ENCODE measurements at regions not wholly inside any gene's neighbourhood (a gene's known extent, or its start where the extent isn't known, plus 50 kb on each side); places are given as distances from the start of the nearest gene placed in this dataset.

DNA sequence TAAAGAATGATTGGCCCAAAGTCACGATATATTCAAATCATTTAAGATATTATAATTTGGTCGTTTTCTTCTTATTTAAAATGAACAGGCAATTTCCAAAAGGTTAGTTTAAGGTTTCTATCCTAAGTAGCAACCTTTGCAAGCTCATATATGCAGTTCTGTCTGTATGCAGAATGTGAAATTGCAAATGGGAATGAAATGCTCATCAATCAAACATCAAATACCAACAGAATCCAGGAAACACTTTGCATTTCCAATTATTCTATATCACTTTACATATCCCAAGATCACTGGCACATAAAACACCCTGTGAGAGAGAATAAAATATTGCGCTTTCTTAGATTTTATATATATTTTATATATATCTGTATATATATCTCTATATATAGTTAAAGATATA, 237.3 kb downstream of the NRIP1 start:
- TF ChIP-seq, protein P1, sequence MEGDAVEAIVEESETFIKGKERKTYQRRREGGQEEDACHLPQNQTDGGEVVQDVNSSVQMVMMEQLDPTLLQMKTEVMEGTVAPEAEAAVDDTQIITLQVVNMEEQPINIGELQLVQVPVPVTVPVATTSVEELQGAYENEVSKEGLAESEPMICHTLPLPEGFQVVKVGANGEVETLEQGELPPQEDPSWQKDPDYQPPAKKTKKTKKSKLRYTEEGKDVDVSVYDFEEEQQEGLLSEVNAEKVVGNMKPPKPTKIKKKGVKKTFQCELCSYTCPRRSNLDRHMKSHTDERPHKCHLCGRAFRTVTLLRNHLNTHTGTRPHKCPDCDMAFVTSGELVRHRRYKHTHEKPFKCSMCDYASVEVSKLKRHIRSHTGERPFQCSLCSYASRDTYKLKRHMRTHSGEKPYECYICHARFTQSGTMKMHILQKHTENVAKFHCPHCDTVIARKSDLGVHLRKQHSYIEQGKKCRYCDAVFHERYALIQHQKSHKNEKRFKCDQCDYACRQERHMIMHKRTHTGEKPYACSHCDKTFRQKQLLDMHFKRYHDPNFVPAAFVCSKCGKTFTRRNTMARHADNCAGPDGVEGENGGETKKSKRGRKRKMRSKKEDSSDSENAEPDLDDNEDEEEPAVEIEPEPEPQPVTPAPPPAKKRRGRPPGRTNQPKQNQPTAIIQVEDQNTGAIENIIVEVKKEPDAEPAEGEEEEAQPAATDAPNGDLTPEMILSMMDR (IDR thresholded peaks at IDR 0.05) = no peak
- no peak for TF ChIP-seq POLR2A (IDR thresholded peaks at IDR 0.05)
